ENCODE measurements at regions not wholly inside any gene's neighbourhood (a gene's known extent, or its start where the extent isn't known, plus 50 kb on each side); places are given as distances from the start of the nearest gene placed in this dataset.

GRCh38 chr12:116469344-116469743, 89.8 kb upstream of the MAP1LC3B2 start:
- no peak overlapping the region for H3K27ac ChIP-seq (ENCODE audit: low read depth in 1 of 2, low read length in 2 of 2)
- H3K9ac ChIP-seq (ENCODE audit: low read depth in 1 of 2, low read length in 2 of 2): no peak overlapping the region
- H3K4me1 ChIP-seq (ENCODE audit: control insufficient read depth in 4 of 4, insufficient read depth in 4 of 4, low read length in 3 of 4): no peaks in the 10 kb centered on the region
- DNase-seq (ENCODE audit: low spot score): no peak
- H3K9me3 ChIP-seq (ENCODE audit: control insufficient read depth in 4 of 4, low read length in 3 of 4): peaks cover 0 to 2% (median 0%) of the 10 kb centered on the region in 4 donors
- H3K4me3 ChIP-seq (ENCODE audit: low read depth in 1 of 3, low read length in 3 of 3): no peak overlapping the region
- WGBS: 94% methylated on average over 3 of the region's 3 CpGs
- TF ChIP-seq REST (IDR thresholded peaks at IDR 0.05) (no peak), FOXA1 (IDR thresholded peaks at IDR 0.05) (no peak), HNF4A (conservative IDR thresholded peaks at IDR 0.05) (no peak), GABPA (IDR thresholded peaks at IDR 0.05 in 1 of 2, conservative IDR thresholded peaks at IDR 0.05 in 1 of 2) (no peak), HNF4G (IDR thresholded peaks at IDR 0.05) (no peak), RAD21 (IDR thresholded peaks at IDR 0.05) (no peak), TAF1 (conservative IDR thresholded peaks at IDR 0.05) (no peak), MAX (IDR thresholded peaks at IDR 0.05) (no peak), YY1 (IDR thresholded peaks at IDR 0.05) (no peak), ATF3 (IDR thresholded peaks at IDR 0.05) (no peak)
- H3K27me3 ChIP-seq (ENCODE audit: control insufficient read depth in 4 of 4, insufficient read depth in 4 of 4, low read length in 3 of 4): no peaks in the 10 kb centered on the region
- H3K36me3 ChIP-seq (ENCODE audit: control insufficient read depth in 4 of 4, insufficient read depth in 3 of 4, low read depth in 1 of 4, low read length in 3 of 4): no peaks in the 10 kb centered on the region

GRCh38 chr12:116471544-116471943, 87.6 kb upstream of the MAP1LC3B2 start:
- no peaks in the 10 kb centered on the region for H3K27me3 ChIP-seq (ENCODE audit: control insufficient read depth in 4 of 4, insufficient read depth in 4 of 4, low read length in 3 of 4)
- 82% methylated on average over 5 of the region's 5 CpGs for WGBS
- H3K9ac ChIP-seq (ENCODE audit: low read depth in 1 of 2, low read length in 2 of 2): no peak overlapping the region
- H3K27ac ChIP-seq (ENCODE audit: low read depth in 1 of 2, low read length in 2 of 2): no peak overlapping the region
- H3K36me3 ChIP-seq (ENCODE audit: control insufficient read depth in 4 of 4, insufficient read depth in 3 of 4, low read depth in 1 of 4, low read length in 3 of 4): no peaks in the 10 kb centered on the region
- TF ChIP-seq JUND (IDR thresholded peaks at IDR 0.05) (no peak), SP1 (IDR thresholded peaks at IDR 0.05) (no peak), GABPA (IDR thresholded peaks at IDR 0.05 in 1 of 2, conservative IDR thresholded peaks at IDR 0.05 in 1 of 2) (no peak), YY1 (IDR thresholded peaks at IDR 0.05) (no peak), FOXA1 (IDR thresholded peaks at IDR 0.05) (no peak), REST (IDR thresholded peaks at IDR 0.05) (no peak), FOXA2 (IDR thresholded peaks at IDR 0.05) (no peak), RXRA (IDR thresholded peaks at IDR 0.05) (no peak), HNF4G (IDR thresholded peaks at IDR 0.05) (no peak), TAF1 (conservative IDR thresholded peaks at IDR 0.05) (no peak), EGR1 (IDR thresholded peaks at IDR 0.05; ENCODE audit: low read depth in 2 of 2) (no peak)
- peaks cover 0 to 6% (median 1%) of the 10 kb centered on the region in 4 donors for H3K9me3 ChIP-seq (ENCODE audit: control insufficient read depth in 4 of 4, low read length in 3 of 4)
- no peaks in the 10 kb centered on the region for H3K4me1 ChIP-seq (ENCODE audit: control insufficient read depth in 4 of 4, insufficient read depth in 4 of 4, low read length in 3 of 4)
- DNase-seq (ENCODE audit: low spot score): no peak
- no peak overlapping the region for H3K4me3 ChIP-seq (ENCODE audit: low read depth in 1 of 3, low read length in 3 of 3)
